Testis (tissue), 2 donors: ENCODE measurements at regions not wholly inside any gene's neighbourhood (a gene's known extent, or its start where the extent isn't known, plus 50 kb on each side); places are given as distances from the start of the nearest gene placed in this dataset.

Experiments used
- DNase-seq: peaks from one replicate; pipeline ENCODE4 v3.0.0-alpha.2; 2019
- H3K27ac ChIP-seq, 2 donors: fragments of 200-600 bp; sonication (generic); one replicate each; pipeline ENCODE4 v1.5.1; 2019
- H3K27me3 ChIP-seq: fragments of 200-600 bp; sonication (generic); one replicate; pipeline ENCODE4 v1.5.1; 2019
- H3K36me3 ChIP-seq: fragments of 200-600 bp; sonication (generic); one replicate; pipeline ENCODE4 v1.5.1; 2017; ENCODE audit warnings: low read depth; ENCODE audit errors: missing control alignments
- H3K4me1 ChIP-seq: fragments of 200-600 bp; sonication (generic); one replicate; pipeline ENCODE4 v1.5.1; 2019
- H3K4me3 ChIP-seq, 2 donors: fragments of 200-600 bp; sonication (generic); one replicate each; pipeline ENCODE4 v1.5.1; 2017 to 2019
- H3K9me3 ChIP-seq: fragments of 200-600 bp; sonication (generic); one replicate; pipeline ENCODE4 v1.5.1; 2017
- POLR2A ChIP-seq: fragments of 450-650 bp; IDR thresholded peaks from one replicate; pipeline ENCODE4 v1.6.1; 2017; ENCODE audit warnings: antibody characterized with exemption, mild to moderate bottlenecking, moderate library complexity
- WGBS, 2 donors: methylation state at CpG; one replicate each; pipeline ENCODE4 v1.1.5; 2018; 5-methylcytosine and 5-hydroxymethylcytosine counted together
- intact Hi-C: fragments of 100-400 bp; cut with DNase I; formaldehyde crosslinking; loops from one replicate; pipeline ENCODE4 v1.15.1; 2023; ENCODE audit warnings: low total_unique reads
- TF ChIP-seq, protein P1 (sequence below), 3 experiments: fragments of 450-650 bp in 2 of 3; fragments of 200-600 bp in 1 of 3; sonication (generic) in 1 of 3; IDR thresholded peaks; one replicate each; pipeline ENCODE4 v1.5.1; 2016 to 2019; ENCODE audit warnings: antibody characterized with exemption in 3 of 3, mild to moderate bottlenecking in 2 of 3, moderate library complexity in 1 of 3

DNA sequence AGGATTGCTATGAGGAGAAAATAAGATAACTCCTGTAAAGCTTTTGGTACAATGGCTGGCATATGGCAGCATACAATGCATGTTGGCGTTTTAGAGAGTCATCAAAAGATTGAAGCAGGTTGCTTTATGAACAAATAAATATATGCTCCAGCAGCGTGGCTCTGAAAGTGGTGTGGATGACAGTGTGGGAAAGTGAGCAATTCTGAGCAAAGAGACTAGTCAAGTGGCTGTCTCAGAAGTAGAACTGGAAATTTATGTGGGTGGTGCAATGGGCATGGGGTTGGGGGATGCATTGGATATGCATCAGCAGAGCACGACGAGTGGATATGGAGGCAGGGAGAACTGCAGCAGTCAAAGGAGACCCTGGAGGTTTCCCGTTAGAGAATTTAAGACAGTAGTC lies 66.2 kb upstream of the PHACTR2 start:
- Histone ChIP-seq H3K4me3 (no peak overlapping the region), H3K27ac (no peak overlapping the region), H3K4me1 (peaks cover 3% of the 10 kb centered on the region), H3K27me3 (no peaks in the 10 kb centered on the region), H3K36me3 (no peaks in the 10 kb centered on the region), H3K9me3 (no peaks in the 10 kb centered on the region)
- no peak for DNase-seq
- 77 to 90% methylated on average over 5 of the region's 5 CpGs for WGBS, 2 donors
- intact Hi-C loops: no loop called here
- TF ChIP-seq POLR2A: no peak
- TF ChIP-seq, protein P1, sequence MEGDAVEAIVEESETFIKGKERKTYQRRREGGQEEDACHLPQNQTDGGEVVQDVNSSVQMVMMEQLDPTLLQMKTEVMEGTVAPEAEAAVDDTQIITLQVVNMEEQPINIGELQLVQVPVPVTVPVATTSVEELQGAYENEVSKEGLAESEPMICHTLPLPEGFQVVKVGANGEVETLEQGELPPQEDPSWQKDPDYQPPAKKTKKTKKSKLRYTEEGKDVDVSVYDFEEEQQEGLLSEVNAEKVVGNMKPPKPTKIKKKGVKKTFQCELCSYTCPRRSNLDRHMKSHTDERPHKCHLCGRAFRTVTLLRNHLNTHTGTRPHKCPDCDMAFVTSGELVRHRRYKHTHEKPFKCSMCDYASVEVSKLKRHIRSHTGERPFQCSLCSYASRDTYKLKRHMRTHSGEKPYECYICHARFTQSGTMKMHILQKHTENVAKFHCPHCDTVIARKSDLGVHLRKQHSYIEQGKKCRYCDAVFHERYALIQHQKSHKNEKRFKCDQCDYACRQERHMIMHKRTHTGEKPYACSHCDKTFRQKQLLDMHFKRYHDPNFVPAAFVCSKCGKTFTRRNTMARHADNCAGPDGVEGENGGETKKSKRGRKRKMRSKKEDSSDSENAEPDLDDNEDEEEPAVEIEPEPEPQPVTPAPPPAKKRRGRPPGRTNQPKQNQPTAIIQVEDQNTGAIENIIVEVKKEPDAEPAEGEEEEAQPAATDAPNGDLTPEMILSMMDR (IDR thresholded peaks at IDR 0.05): no peak

DNA sequence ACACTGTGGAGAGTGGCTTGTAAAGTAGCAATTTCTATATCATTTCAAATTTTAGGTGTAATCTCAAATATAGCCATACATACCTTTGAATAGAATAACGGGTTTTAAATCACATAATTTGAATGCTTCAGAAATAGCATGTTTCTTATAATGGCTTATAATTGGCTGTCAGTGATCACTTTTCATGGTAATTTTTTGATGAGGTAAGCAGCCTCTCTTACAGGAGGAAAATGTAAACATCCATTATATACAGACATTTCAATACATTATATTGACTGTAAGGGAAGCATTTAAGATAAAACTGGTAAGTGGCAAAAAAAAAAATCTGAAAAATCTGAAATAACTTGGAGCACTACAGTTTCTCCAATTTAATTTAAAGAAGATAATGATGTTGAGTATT lies 67.8 kb upstream of the PHACTR2 start:
- TF ChIP-seq, protein P1 (IDR thresholded peaks at IDR 0.05): no peak
- no peak for TF ChIP-seq POLR2A
- Histone ChIP-seq H3K27me3 (no peaks in the 10 kb centered on the region), H3K36me3 (no peaks in the 10 kb centered on the region), H3K27ac (no peak overlapping the region), H3K4me1 (peaks cover 3% of the 10 kb centered on the region), H3K9me3 (no peaks in the 10 kb centered on the region), H3K4me3 (no peak overlapping the region)
- DNase-seq: no peak
- WGBS, 2 donors: 83 to 87% methylated on average over 1 of the region's 1 CpG
- intact Hi-C loops: no loop called here

DNA sequence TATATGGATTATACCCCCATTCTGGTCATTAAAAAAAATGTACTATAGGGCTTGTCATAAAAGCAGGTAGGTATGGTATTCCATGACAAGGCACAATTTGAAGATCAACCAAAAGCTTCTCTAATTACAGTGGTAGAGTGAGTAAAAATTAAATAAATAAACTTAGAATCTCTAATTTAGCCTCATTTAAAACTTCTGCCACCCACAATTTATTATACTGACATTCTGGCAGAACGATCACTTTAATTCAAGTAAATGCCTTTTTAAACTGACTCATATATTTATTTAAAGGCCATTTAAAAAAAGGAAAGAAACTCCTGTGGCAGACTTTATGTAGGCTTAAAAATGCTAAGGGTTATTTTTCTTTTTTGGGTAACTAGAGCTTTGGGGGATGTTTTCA lies 68.3 kb upstream of the PHACTR2 start:
- DNase-seq: no peak
- 86 to 90% methylated on average over 1 of the region's 1 CpG for WGBS, 2 donors
- no peak for TF ChIP-seq POLR2A
- TF ChIP-seq, protein P1 (IDR thresholded peaks at IDR 0.05): no peak
- Histone ChIP-seq H3K4me1 (peaks cover 3% of the 10 kb centered on the region), H3K27me3 (no peaks in the 10 kb centered on the region), H3K27ac (no peak overlapping the region), H3K36me3 (no peaks in the 10 kb centered on the region), H3K9me3 (no peaks in the 10 kb centered on the region), H3K4me3 (no peak overlapping the region)
- intact Hi-C loops: no loop called here

DNA sequence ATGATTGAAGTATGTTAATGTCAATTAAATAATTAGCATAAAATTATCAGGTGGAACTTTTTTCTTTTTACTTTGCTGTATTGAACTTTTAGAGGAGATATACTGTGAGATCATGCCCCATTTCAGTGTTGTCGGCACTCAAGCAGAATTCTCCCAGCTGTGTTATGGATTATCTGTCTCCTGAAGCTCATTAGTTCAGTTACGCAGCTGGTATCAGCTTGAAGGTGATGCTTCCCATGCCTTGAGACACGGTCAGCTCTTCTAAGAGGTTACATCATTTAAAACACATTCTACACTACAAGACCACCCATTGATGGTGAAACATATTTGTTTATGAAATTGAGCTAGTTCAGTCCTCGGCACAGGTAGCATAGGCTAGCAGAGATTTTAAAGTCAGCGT lies 68.9 kb upstream of the PHACTR2 start:
- no peak for DNase-seq
- intact Hi-C loops: no loop called here
- no peak overlapping the region for H3K27ac ChIP-seq
- WGBS, 2 donors: 86 to 98% methylated on average over 5 of the region's 5 CpGs
- no peak overlapping the region for H3K4me3 ChIP-seq
- no peaks in the 10 kb centered on the region for H3K9me3 ChIP-seq
- TF ChIP-seq, protein P1 (IDR thresholded peaks at IDR 0.05): no peak
- TF ChIP-seq POLR2A: no peak
- H3K4me1 ChIP-seq: peaks cover 3% of the 10 kb centered on the region
- H3K27me3 ChIP-seq: no peaks in the 10 kb centered on the region
- H3K36me3 ChIP-seq: no peaks in the 10 kb centered on the region

- intact Hi-C loops: no loop called here
- H3K27ac ChIP-seq: no peak overlapping the region
- 37 to 50% methylated on average over 3 to 7 of the region's 7 CpGs for WGBS, 2 donors
- H3K4me3 ChIP-seq: no peak overlapping the region
- no peaks in the 10 kb centered on the region for H3K36me3 ChIP-seq
- TF ChIP-seq, protein P1 (IDR thresholded peaks at IDR 0.05): no peak
- no peak for TF ChIP-seq POLR2A
- H3K4me1 ChIP-seq: peaks cover 3% of the 10 kb centered on the region
- H3K27me3 ChIP-seq: no peaks in the 10 kb centered on the region
- peak; percentile 67 for DNase-seq
- no peaks in the 10 kb centered on the region for H3K9me3 ChIP-seq
Observed at GRCh38 chr6:143607974-143608373, 69.8 kb upstream of the PHACTR2 start.
